Activated CD8-positive, alpha-beta memory T cell treated with anti-CD3 and anti-CD28 coated beads for 48 hours (primary cell): ENCODE measurements at regions not wholly inside any gene's neighbourhood (a gene's known extent, or its start where the extent isn't known, plus 50 kb on each side); places are given as distances from the start of the nearest gene placed in this dataset.
"Not testable (repeated sequence)": the region's sequence is repeated elsewhere in the genome, so short reads cannot be mapped to it uniquely, and the experiment has no call there.

ENCODE experiments used
- DNase-seq, 3 experiments: peaks; one replicate each; pipeline ENCODE4 v3.0.0-alpha.2; 2020; ENCODE audit warnings: low read depth in 2 of 3, low spot score in 2 of 3

GRCh38 chr11:112637876-112638275, 323.3 kb upstream of the NCAM1 start:
- DNase-seq, result no peak

- no peak for DNase-seq
Observed at GRCh38 chr11:112639469-112639868, 321.8 kb upstream of the NCAM1 start.

GRCh38 chr11:112643416-112643815, 317.8 kb upstream of the NCAM1 start:
- DNase-seq, result no peak

- no peak for DNase-seq
Observed at GRCh38 chr11:112644410-112645131, 316.6 kb upstream of the NCAM1 start.

- no peak for DNase-seq
Observed at GRCh38 chr11:112649856-112650255, 311.4 kb upstream of the NCAM1 start.

- no peak for DNase-seq
Observed at GRCh38 chr11:112650527-112650926, 310.7 kb upstream of the NCAM1 start.

GRCh38 chr11:112651386-112651785, 309.8 kb upstream of the NCAM1 start:
- no peak for DNase-seq

- no peak for DNase-seq
Observed at GRCh38 chr11:112652786-112653390, 308.3 kb upstream of the NCAM1 start.

- DNase-seq, result no peak
Observed at GRCh38 chr11:112655371-112655770, 305.8 kb upstream of the NCAM1 start.

GRCh38 chr11:112656772-112657428, 304.3 kb upstream of the NCAM1 start:
- no peak for DNase-seq

GRCh38 chr11:112658431-112658878, 302.8 kb upstream of the NCAM1 start:
- no peak for DNase-seq

GRCh38 chr11:112661146-112661545, 300.1 kb upstream of the NCAM1 start:
- DNase-seq, result no peak

GRCh38 chr11:112661571-112661970, 299.6 kb upstream of the NCAM1 start:
- no peak for DNase-seq

GRCh38 chr11:112662554-112662953, 298.7 kb upstream of the NCAM1 start:
- DNase-seq, result no peak

GRCh38 chr11:112663947-112664634, 297.1 kb upstream of the NCAM1 start:
- no peak for DNase-seq

- no peak for DNase-seq
Observed at GRCh38 chr11:112665291-112665690, 295.9 kb upstream of the NCAM1 start.

- no peak for DNase-seq
Observed at GRCh38 chr11:112666253-112666652, 295.0 kb upstream of the NCAM1 start.

- no peak for DNase-seq
Observed at GRCh38 chr11:112670806-112671570, 290.2 kb upstream of the NCAM1 start.

- not testable (repeated sequence) for DNase-seq
Observed at GRCh38 chr11:112673401-112673800, 287.8 kb upstream of the NCAM1 start.

- DNase-seq, result no peak
Observed at GRCh38 chr11:112685111-112685510, 276.1 kb upstream of the NCAM1 start.

- DNase-seq, result no peak
Observed at GRCh38 chr11:112689851-112690250, 271.4 kb upstream of the NCAM1 start.
